ENCODE measurements at regions not wholly inside any gene's neighbourhood (a gene's known extent, or its start where the extent isn't known, plus 50 kb on each side); places are given as distances from the start of the nearest gene placed in this dataset.

- H3K27me3 Mint-ChIP-seq (ENCODE audit: unreplicated experiment): peaks cover 3% of the 10 kb centered on the region
- H3K4me3 Mint-ChIP-seq (ENCODE audit: unreplicated experiment): no peak overlapping the region
- no peaks in the 10 kb centered on the region for H3K9me3 Mint-ChIP-seq (ENCODE audit: unreplicated experiment)
- no peaks in the 10 kb centered on the region for H3K36me3 Mint-ChIP-seq (ENCODE audit: low read depth, unreplicated experiment)
- no peak for DNase-seq (ENCODE audit: low spot score)
- H3K27ac Mint-ChIP-seq (ENCODE audit: unreplicated experiment): no peak overlapping the region
- TF ChIP-seq, protein P1, sequence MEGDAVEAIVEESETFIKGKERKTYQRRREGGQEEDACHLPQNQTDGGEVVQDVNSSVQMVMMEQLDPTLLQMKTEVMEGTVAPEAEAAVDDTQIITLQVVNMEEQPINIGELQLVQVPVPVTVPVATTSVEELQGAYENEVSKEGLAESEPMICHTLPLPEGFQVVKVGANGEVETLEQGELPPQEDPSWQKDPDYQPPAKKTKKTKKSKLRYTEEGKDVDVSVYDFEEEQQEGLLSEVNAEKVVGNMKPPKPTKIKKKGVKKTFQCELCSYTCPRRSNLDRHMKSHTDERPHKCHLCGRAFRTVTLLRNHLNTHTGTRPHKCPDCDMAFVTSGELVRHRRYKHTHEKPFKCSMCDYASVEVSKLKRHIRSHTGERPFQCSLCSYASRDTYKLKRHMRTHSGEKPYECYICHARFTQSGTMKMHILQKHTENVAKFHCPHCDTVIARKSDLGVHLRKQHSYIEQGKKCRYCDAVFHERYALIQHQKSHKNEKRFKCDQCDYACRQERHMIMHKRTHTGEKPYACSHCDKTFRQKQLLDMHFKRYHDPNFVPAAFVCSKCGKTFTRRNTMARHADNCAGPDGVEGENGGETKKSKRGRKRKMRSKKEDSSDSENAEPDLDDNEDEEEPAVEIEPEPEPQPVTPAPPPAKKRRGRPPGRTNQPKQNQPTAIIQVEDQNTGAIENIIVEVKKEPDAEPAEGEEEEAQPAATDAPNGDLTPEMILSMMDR (IDR thresholded peaks at IDR 0.05; ENCODE audit: unreplicated experiment): no peak
- H3K4me1 Mint-ChIP-seq (ENCODE audit: unreplicated experiment): peaks cover 24% of the 10 kb centered on the region
Measured at GRCh38 chr11:92829671-92830070, 139.8 kb upstream of the MTNR1B start.

DNA sequence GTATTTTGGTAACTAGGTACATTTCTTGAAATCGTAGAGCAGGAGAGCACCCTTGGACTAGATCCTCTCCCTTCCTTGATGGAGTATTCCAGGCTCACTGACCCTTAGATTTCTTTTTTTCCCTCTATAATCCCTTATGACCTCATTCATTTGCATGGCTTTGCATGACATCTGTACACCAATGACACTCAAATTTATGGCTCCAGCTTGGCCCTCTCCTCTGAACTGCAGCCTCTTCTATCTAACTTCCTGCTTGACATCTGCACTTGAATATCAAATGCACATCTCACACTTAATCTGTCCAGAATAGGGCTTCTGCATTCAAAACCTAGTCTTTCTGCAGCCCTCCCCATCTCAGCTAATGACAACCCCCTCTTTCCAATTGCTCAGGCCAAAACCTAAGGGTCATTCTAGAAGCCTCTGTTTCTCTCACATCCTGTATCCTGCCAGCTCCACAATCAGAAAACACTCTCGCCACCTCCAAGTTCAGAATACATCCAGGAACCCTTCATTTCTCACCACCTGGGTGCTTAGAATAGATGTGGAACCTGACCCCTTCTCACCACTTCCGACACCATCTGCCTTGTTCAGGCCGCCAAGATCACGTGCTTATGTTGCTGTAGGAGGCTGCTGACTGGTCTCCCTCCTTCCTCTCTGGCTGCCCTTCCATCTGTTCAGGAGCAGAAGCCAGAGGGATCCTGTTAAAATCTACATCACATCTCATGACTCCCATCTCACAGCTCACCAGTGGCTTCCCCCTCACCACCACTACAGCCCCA is 138.9 kb upstream of the MTNR1B start:
- no peak overlapping the region for H3K27ac Mint-ChIP-seq (ENCODE audit: unreplicated experiment)
- no peaks in the 10 kb centered on the region for H3K9me3 Mint-ChIP-seq (ENCODE audit: unreplicated experiment)
- no peaks in the 10 kb centered on the region for H3K27me3 Mint-ChIP-seq (ENCODE audit: unreplicated experiment)

DNA sequence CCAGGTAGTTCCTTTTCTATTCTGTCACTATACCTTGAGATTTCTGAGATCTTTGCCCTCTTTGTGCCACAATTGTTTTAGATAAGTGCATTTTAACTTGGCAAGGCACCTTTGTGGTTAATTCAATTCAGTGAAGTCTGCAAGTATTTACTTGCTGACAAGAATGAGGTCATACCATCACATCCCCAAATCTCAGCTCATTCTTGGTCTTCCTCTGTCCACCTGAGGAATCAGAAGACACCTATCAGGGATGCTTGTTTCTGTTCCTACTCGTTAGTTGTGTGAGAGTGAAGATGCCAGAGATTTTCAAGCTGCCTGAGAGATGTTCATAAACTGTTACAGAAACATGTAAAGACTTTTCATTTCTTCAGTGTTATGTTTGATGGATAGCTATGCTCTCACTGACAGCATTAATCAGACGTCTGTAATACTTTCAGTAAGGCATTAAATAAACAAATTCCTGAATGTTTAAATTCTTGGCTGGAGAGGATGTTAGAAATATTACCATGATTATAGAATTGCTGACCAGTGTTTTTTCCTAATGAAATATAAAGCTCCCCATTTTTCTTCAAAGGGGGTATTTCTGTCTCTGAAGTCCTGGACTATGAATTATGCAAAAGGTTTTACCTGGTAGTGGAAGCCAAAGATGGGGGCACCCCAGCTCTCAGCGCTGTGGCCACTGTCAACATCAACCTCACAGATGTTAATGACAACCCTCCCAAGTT is 135.0 kb upstream of the MTNR1B start:
- H3K27me3 Mint-ChIP-seq (ENCODE audit: unreplicated experiment): no peaks in the 10 kb centered on the region
- TF ChIP-seq, protein P1 (IDR thresholded peaks at IDR 0.05; ENCODE audit: unreplicated experiment): no peak
- DNase-seq (ENCODE audit: low spot score): no peak
- no peak overlapping the region for H3K27ac Mint-ChIP-seq (ENCODE audit: unreplicated experiment)
- no peaks in the 10 kb centered on the region for H3K9me3 Mint-ChIP-seq (ENCODE audit: unreplicated experiment)
- H3K4me3 Mint-ChIP-seq (ENCODE audit: unreplicated experiment): no peak overlapping the region
- H3K36me3 Mint-ChIP-seq (ENCODE audit: low read depth, unreplicated experiment): no peaks in the 10 kb centered on the region
- H3K4me1 Mint-ChIP-seq (ENCODE audit: unreplicated experiment): peaks cover 16% of the 10 kb centered on the region

More for the DNA sequence above, 138.9 kb upstream of the MTNR1B start:
- TF ChIP-seq, protein P1 (IDR thresholded peaks at IDR 0.05; ENCODE audit: unreplicated experiment): no peak
- H3K36me3 Mint-ChIP-seq (ENCODE audit: low read depth, unreplicated experiment): no peaks in the 10 kb centered on the region
- H3K4me3 Mint-ChIP-seq (ENCODE audit: unreplicated experiment): no peak overlapping the region
- peaks cover 19% of the 10 kb centered on the region for H3K4me1 Mint-ChIP-seq (ENCODE audit: unreplicated experiment)
- DNase-seq (ENCODE audit: low spot score): no peak

DNA sequence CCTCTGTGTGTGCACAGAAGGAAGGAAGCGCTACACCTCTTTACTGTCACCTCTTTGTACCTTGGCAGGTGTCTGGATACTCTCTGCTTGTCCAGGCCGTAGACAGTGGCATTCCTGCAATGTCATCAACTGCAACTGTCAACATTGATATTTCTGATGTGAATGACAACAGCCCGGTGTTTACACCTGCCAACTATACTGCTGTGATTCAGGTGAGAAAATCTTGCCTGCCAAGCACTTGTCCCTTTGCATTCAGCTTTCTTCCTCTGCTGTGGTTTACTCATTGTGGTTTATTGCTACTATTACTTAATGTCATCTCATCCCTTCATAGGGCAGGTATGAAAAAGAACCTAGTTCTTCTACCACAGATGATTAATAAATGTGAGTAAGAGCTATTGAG is 131.9 kb upstream of the MTNR1B start:
- TF ChIP-seq, protein P1 (IDR thresholded peaks at IDR 0.05; ENCODE audit: unreplicated experiment): no peak
- Mint-ChIP-seq H3K36me3 (ENCODE audit: low read depth, unreplicated experiment) (no peaks in the 10 kb centered on the region), H3K4me3 (ENCODE audit: unreplicated experiment) (no peak overlapping the region), H3K27me3 (ENCODE audit: unreplicated experiment) (no peaks in the 10 kb centered on the region), H3K27ac (ENCODE audit: unreplicated experiment) (no peak overlapping the region), H3K4me1 (ENCODE audit: unreplicated experiment) (peaks cover 24% of the 10 kb centered on the region), H3K9me3 (ENCODE audit: unreplicated experiment) (no peaks in the 10 kb centered on the region)
- DNase-seq (ENCODE audit: low spot score): no peak

Data from endothelial cell (in vitro differentiated cells).